ENCODE measurements at regions not wholly inside any gene's neighbourhood (a gene's known extent, or its start where the extent isn't known, plus 50 kb on each side); places are given as distances from the start of the nearest gene placed in this dataset.
"Not testable (repeated sequence)": the region's sequence is repeated elsewhere in the genome, so short reads cannot be mapped to it uniquely, and the experiment has no call there.

- H3K36me3 Mint-ChIP-seq; H3K36me3 ChIP-seq (ENCODE audit: control insufficient read depth in 2 of 3, insufficient read depth in 3 of 3, low read length in 3 of 3); H3K27me3 Mint-ChIP-seq; H3K4me3 ChIP-seq (ENCODE audit: low read length); H3K4me1 Mint-ChIP-seq; H3K27ac ChIP-seq (ENCODE audit: low read depth, low read length); POLR2A ChIA-PET; DNase-seq; intact Hi-C loops (cut with micrococcal nuclease); H3K27me3 ChIP-seq (ENCODE audit: control insufficient read depth in 2 of 2, insufficient read depth in 2 of 2, low read length in 2 of 2); H3K4me1 ChIP-seq (ENCODE audit: control insufficient read depth in 2 of 2, insufficient read depth in 2 of 2, low read length in 2 of 2); H3K27ac Mint-ChIP-seq; H3K9me3 ChIP-seq (ENCODE audit: control insufficient read depth in 2 of 3, low read length in 3 of 3); CTCF ChIA-PET; H3K4me3 Mint-ChIP-seq; ATAC-seq: not testable (repeated sequence)
- H3K9me3 Mint-ChIP-seq: peaks cover 0 to 12% (median 3%) of the 10 kb centered on the region in 11 donors
These were observed 443.2 kb upstream of the ZNF722 start for GRCh38 chr7:63555226-63555994.

DNA sequence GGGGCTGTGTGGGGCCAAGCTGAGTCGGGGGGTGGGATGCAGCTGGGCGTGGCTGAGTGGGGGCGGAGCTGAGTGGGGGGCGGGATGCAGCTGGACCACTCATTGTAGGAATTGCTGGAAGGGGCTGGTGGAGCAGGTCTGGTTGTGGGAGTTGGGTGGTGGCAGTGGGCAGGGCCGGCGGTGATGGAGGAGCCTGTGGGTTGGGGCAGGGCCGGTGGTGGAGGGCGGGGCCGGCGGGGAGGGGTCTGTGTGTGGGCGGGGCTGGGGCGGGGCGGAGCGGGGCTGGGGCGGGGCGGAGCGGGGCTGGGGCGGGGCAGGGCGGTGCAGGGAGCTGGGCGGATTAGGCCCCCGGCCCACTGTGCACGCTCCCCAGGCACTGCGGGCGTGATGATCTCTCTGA lies 442.4 kb upstream of the ZNF722 start:
- H3K27ac ChIP-seq (ENCODE audit: low read depth, low read length); H3K4me1 ChIP-seq (ENCODE audit: control insufficient read depth in 2 of 2, insufficient read depth in 2 of 2, low read length in 2 of 2); H3K4me1 Mint-ChIP-seq; H3K27me3 ChIP-seq (ENCODE audit: control insufficient read depth in 2 of 2, insufficient read depth in 2 of 2, low read length in 2 of 2); CTCF ChIA-PET; H3K4me3 ChIP-seq (ENCODE audit: low read length); ATAC-seq; intact Hi-C loops (cut with micrococcal nuclease); H3K27ac Mint-ChIP-seq; H3K36me3 ChIP-seq (ENCODE audit: control insufficient read depth in 2 of 3, insufficient read depth in 3 of 3, low read length in 3 of 3); H3K27me3 Mint-ChIP-seq; DNase-seq; POLR2A ChIA-PET; H3K9me3 ChIP-seq (ENCODE audit: control insufficient read depth in 2 of 3, low read length in 3 of 3); H3K4me3 Mint-ChIP-seq; H3K36me3 Mint-ChIP-seq: not testable (repeated sequence)
- H3K9me3 Mint-ChIP-seq: peaks cover 0 to 15% (median 4%) of the 10 kb centered on the region in 11 donors

DNA sequence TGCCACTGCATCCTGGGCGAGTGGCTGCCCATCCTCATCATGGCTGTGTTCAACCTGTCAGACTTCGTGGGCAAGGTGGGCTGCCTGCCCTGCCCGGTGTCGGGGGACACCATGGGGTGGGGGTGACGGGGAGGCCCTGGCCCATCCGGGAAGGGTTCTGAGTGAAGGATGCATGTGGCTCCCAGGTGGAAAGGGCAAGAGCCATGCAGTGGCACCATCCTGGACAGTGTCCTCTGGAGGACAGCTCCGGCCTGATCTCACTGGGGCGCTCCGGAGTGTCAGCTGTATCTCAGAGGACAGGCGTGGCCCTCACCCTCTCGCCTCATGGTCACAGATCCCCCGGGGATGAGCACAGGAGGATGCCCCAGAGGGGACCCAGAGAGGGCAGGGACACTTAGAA lies 439.6 kb upstream of the ZNF722 start:
- POLR2A ChIA-PET, H3K27ac Mint-ChIP-seq: not testable (repeated sequence)

DNA sequence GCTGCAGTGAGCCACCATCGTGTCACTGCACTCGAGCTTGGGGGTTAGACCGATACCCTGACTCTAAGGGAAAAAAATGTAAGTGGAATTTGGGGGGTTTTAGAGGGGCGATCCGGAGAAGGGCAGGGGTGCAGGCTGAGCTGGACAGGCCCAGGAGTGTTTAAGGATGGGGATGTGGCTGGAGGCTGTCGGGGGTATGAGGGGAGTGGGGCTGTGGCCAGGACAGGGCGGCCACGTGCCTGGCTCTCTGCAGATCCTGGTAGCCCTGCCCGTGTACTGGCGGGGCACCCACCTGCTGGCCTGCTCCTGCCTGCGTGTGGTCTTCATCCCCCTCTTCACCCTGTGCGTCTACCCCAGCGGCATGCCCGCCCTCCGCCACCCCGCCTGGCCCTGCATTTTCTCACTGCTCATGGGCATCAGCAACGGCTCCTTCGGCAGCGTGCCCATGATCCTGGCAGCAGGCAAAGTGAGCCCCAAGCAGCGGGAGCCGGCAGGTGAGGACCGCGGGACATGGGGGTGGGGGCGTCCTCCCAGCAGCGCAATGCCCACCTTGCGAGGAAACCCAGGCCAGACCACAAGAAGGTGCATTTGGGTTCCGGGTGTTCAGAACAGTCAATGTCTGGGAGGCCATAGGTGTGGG lies 438.7 kb upstream of the ZNF722 start:
- H3K9me3 ChIP-seq (ENCODE audit: control insufficient read depth in 2 of 3, low read length in 3 of 3); DNase-seq; H3K27me3 ChIP-seq (ENCODE audit: control insufficient read depth in 2 of 2, insufficient read depth in 2 of 2, low read length in 2 of 2); H3K4me1 Mint-ChIP-seq; H3K36me3 Mint-ChIP-seq; ATAC-seq; CTCF ChIA-PET; H3K27ac ChIP-seq (ENCODE audit: low read depth, low read length); POLR2A ChIA-PET; H3K36me3 ChIP-seq (ENCODE audit: control insufficient read depth in 2 of 3, insufficient read depth in 3 of 3, low read length in 3 of 3); H3K4me3 ChIP-seq (ENCODE audit: low read length); intact Hi-C loops (cut with micrococcal nuclease); H3K27me3 Mint-ChIP-seq; H3K27ac Mint-ChIP-seq; H3K4me1 ChIP-seq (ENCODE audit: control insufficient read depth in 2 of 2, insufficient read depth in 2 of 2, low read length in 2 of 2); H3K4me3 Mint-ChIP-seq: not testable (repeated sequence)
- peaks cover 0 to 17% (median 4%) of the 10 kb centered on the region in 11 donors for H3K9me3 Mint-ChIP-seq

More for the DNA sequence above, 439.6 kb upstream of the ZNF722 start:
- H3K27ac ChIP-seq (ENCODE audit: low read depth, low read length); H3K36me3 Mint-ChIP-seq; intact Hi-C loops (cut with micrococcal nuclease); H3K4me3 Mint-ChIP-seq; H3K9me3 ChIP-seq (ENCODE audit: control insufficient read depth in 2 of 3, low read length in 3 of 3); H3K27me3 Mint-ChIP-seq; H3K27me3 ChIP-seq (ENCODE audit: control insufficient read depth in 2 of 2, insufficient read depth in 2 of 2, low read length in 2 of 2); H3K36me3 ChIP-seq (ENCODE audit: control insufficient read depth in 2 of 3, insufficient read depth in 3 of 3, low read length in 3 of 3); H3K4me3 ChIP-seq (ENCODE audit: low read length); ATAC-seq; H3K4me1 ChIP-seq (ENCODE audit: control insufficient read depth in 2 of 2, insufficient read depth in 2 of 2, low read length in 2 of 2); DNase-seq; H3K4me1 Mint-ChIP-seq; CTCF ChIA-PET: not testable (repeated sequence)
- peaks cover 0 to 17% (median 4%) of the 10 kb centered on the region in 11 donors for H3K9me3 Mint-ChIP-seq

GRCh38 chr7:63561911-63562310 lies 436.7 kb upstream of the ZNF722 start:
- CTCF ChIA-PET; H3K4me3 ChIP-seq (ENCODE audit: low read length); H3K4me3 Mint-ChIP-seq; H3K27ac Mint-ChIP-seq; H3K27me3 Mint-ChIP-seq; H3K36me3 Mint-ChIP-seq; intact Hi-C loops (cut with micrococcal nuclease); DNase-seq; H3K36me3 ChIP-seq (ENCODE audit: control insufficient read depth in 2 of 3, insufficient read depth in 3 of 3, low read length in 3 of 3); ATAC-seq; POLR2A ChIA-PET; H3K9me3 ChIP-seq (ENCODE audit: control insufficient read depth in 2 of 3, low read length in 3 of 3); H3K27ac ChIP-seq (ENCODE audit: low read depth, low read length); H3K4me1 Mint-ChIP-seq; H3K4me1 ChIP-seq (ENCODE audit: control insufficient read depth in 2 of 2, insufficient read depth in 2 of 2, low read length in 2 of 2); H3K27me3 ChIP-seq (ENCODE audit: control insufficient read depth in 2 of 2, insufficient read depth in 2 of 2, low read length in 2 of 2): not testable (repeated sequence)
- peaks cover 0 to 19% (median 7%) of the 10 kb centered on the region in 11 donors for H3K9me3 Mint-ChIP-seq

DNA sequence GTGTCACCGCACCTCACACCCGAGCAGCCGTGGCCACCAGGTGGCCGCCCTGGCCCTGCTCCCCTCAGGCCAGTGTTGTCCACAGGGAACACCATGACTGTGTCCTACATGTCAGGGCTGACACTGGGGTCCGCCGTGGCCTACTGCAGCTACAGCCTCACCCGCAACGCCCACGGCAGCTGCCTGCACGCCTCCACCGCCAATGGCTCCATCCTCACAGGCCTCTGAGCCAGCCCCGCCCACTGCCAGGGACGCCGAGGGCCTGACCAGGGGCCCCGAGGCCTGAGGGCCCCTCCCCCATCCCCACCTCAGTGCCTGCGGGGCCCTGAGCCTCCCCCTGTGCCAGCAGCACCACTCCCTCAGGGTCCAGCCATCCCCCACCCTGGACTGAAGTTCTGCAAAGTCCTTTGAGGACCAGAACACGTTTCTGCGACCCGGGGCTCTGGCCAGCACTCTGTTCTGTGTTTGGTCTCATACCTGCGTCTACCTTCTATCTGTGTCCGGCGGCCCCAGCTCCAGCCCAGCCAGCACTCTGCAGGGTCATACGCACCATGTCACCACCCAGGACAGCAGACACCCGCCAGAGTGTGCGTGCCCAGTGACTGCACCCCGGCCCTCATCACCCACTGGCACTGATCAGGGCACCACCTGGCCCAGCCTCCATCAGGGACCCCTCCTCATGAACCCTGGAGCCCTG lies 436.1 kb upstream of the ZNF722 start:
- not testable (repeated sequence) for H3K4me3 Mint-ChIP-seq, ATAC-seq

More for the DNA sequence above, 436.1 kb upstream of the ZNF722 start:
- CTCF ChIA-PET; H3K27ac ChIP-seq (ENCODE audit: low read depth, low read length); H3K27me3 Mint-ChIP-seq; H3K4me1 ChIP-seq (ENCODE audit: control insufficient read depth in 2 of 2, insufficient read depth in 2 of 2, low read length in 2 of 2); H3K36me3 Mint-ChIP-seq; H3K27me3 ChIP-seq (ENCODE audit: control insufficient read depth in 2 of 2, insufficient read depth in 2 of 2, low read length in 2 of 2); H3K36me3 ChIP-seq (ENCODE audit: control insufficient read depth in 2 of 3, insufficient read depth in 3 of 3, low read length in 3 of 3); H3K27ac Mint-ChIP-seq; H3K9me3 ChIP-seq (ENCODE audit: control insufficient read depth in 2 of 3, low read length in 3 of 3); POLR2A ChIA-PET; DNase-seq; intact Hi-C loops (cut with micrococcal nuclease); H3K4me3 ChIP-seq (ENCODE audit: low read length); H3K4me1 Mint-ChIP-seq: not testable (repeated sequence)
- peaks cover 0 to 19% (median 7%) of the 10 kb centered on the region in 11 donors for H3K9me3 Mint-ChIP-seq

All from naive thymus-derived CD4-positive, alpha-beta T cell (primary cell).